ENCODE measurements at regions not wholly inside any gene's neighbourhood (a gene's known extent, or its start where the extent isn't known, plus 50 kb on each side); places are given as distances from the start of the nearest gene placed in this dataset.

GRCh38 chr13:109336730-109337129 lies 449.7 kb downstream of the IRS2 start:
- TF ChIP-seq CTCF (conservative IDR thresholded peaks at IDR 0.05; ENCODE audit: low read depth): no peak
- peak; percentile 4 for DNase-seq (ENCODE audit: low spot score)
- POLR2A ChIA-PET (ENCODE audit: low non-redundant PET): no interaction called here
- CTCF ChIA-PET: interaction anchor here (0.6 kb wide), 1 partner anchor 101 kb away, joined by 3 read pairs; no protein-coding TSS in a partner anchor
- no peak overlapping the region for H3K27ac ChIP-seq

- no peak overlapping the region for H3K27ac ChIP-seq
- ChIA-PET CTCF (no interaction called here), POLR2A (ENCODE audit: low non-redundant PET) (interaction anchor here (0.6 kb wide), 1 partner anchor 16 kb away, joined by 3 read pairs; no protein-coding TSS in a partner anchor)
- no peak for DNase-seq (ENCODE audit: low spot score)
- no peak for TF ChIP-seq CTCF (conservative IDR thresholded peaks at IDR 0.05; ENCODE audit: low read depth)
Measured at GRCh38 chr13:109333893-109334651, 452.3 kb downstream of the IRS2 start.

- CTCF ChIA-PET: no interaction called here
- POLR2A ChIA-PET (ENCODE audit: low non-redundant PET): no interaction called here
Measured at GRCh38 chr13:109332506-109333499, 453.6 kb downstream of the IRS2 start.

GRCh38 chr13:109331898-109332297 lies 454.5 kb downstream of the IRS2 start:
- ChIA-PET POLR2A (ENCODE audit: low non-redundant PET) (no interaction called here), CTCF (no interaction called here)
- H3K27ac ChIP-seq: no peak overlapping the region
- no peak for DNase-seq (ENCODE audit: low spot score)
- TF ChIP-seq CTCF (conservative IDR thresholded peaks at IDR 0.05; ENCODE audit: low read depth): no peak

More at GRCh38 chr13:109332506-109333499, 453.6 kb downstream of the IRS2 start:
- no peak overlapping the region for H3K27ac ChIP-seq
- TF ChIP-seq CTCF (conservative IDR thresholded peaks at IDR 0.05; ENCODE audit: low read depth): no peak
- DNase-seq (ENCODE audit: low spot score): no peak

GRCh38 chr13:109331011-109331433 lies 455.4 kb downstream of the IRS2 start:
- POLR2A ChIA-PET (ENCODE audit: low non-redundant PET): no interaction called here
- H3K27ac ChIP-seq: no peak overlapping the region
- no peak for TF ChIP-seq CTCF (conservative IDR thresholded peaks at IDR 0.05; ENCODE audit: low read depth)
- DNase-seq (ENCODE audit: low spot score): no peak
- CTCF ChIA-PET: no interaction called here

GRCh38 chr13:109330123-109330522 lies 456.3 kb downstream of the IRS2 start:
- no peak overlapping the region for H3K27ac ChIP-seq
- ChIA-PET POLR2A (ENCODE audit: low non-redundant PET) (no interaction called here), CTCF (interaction anchor here (0.6 kb wide), 1 partner anchor 154 kb away, joined by 5 read pairs; no protein-coding TSS in a partner anchor)
- no peak for DNase-seq (ENCODE audit: low spot score)
- no peak for TF ChIP-seq CTCF (conservative IDR thresholded peaks at IDR 0.05; ENCODE audit: low read depth)
